ENCODE measurements at regions not wholly inside any gene's neighbourhood (a gene's known extent, or its start where the extent isn't known, plus 50 kb on each side); places are given as distances from the start of the nearest gene placed in this dataset.
"Not testable (repeated sequence)": the region's sequence is repeated elsewhere in the genome, so short reads cannot be mapped to it uniquely, and the experiment has no call there.

DNA sequence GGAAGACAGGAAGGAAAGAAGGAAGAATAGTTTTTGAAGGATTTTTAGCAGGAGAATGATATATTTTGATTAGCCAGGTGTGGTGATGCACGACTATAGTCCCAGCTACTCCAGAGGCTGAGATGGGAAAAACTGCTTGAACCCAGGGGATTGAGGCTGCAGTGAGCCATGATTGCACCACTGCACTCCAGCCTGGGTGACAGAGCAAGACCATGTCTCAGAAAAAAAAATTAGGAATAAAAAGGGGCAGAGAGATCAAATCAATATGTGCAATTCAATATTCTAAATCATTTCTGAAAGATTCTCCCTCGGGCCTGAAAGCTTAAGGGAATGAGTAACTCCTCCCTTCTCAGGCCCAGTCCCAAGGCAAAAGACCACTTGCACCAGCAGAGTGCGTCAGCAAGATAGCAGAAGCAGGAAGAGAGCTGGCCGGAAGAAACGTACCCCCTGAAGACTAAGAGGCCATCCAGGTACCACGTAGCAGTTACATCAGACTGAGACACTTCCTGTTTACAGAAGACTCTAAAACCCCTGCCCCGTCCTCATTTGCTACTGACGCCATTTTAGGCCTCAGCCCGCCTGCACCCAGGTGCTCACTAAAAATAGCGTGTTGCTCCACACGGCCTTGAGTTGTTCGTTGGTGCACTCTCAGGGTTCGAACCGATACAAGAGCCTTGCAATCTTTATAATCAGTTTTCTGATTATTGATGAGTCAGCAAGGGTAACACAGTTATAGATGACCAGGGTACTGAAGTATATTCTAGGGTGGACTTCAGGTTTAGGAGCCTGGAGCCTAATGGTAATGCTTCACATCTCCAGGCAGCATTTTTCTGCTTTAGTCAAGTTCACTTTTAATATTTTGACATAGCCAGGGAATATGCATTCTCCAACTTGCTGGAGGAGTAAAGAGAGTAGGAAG, 57.7 kb upstream of the CSRP2 start:
- intact Hi-C loops (cut with DNase I): no loop called here
- Histone ChIP-seq H3K4me3 (no peak overlapping the region), H3K27me3 (ENCODE audit: insufficient read depth in 3 of 3, low read length in 2 of 3) (no peaks in the 10 kb centered on the region), H3K27ac (no peak overlapping the region), H3K36me3 (ENCODE audit: insufficient read depth in 1 of 2, low read depth in 1 of 2) (no peaks in the 10 kb centered on the region), H3K9me3 (no peaks in the 10 kb centered on the region), H3K4me1 (no peaks in the 10 kb centered on the region)
- TF ChIP-seq, protein P1, sequence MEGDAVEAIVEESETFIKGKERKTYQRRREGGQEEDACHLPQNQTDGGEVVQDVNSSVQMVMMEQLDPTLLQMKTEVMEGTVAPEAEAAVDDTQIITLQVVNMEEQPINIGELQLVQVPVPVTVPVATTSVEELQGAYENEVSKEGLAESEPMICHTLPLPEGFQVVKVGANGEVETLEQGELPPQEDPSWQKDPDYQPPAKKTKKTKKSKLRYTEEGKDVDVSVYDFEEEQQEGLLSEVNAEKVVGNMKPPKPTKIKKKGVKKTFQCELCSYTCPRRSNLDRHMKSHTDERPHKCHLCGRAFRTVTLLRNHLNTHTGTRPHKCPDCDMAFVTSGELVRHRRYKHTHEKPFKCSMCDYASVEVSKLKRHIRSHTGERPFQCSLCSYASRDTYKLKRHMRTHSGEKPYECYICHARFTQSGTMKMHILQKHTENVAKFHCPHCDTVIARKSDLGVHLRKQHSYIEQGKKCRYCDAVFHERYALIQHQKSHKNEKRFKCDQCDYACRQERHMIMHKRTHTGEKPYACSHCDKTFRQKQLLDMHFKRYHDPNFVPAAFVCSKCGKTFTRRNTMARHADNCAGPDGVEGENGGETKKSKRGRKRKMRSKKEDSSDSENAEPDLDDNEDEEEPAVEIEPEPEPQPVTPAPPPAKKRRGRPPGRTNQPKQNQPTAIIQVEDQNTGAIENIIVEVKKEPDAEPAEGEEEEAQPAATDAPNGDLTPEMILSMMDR (IDR thresholded peaks at IDR 0.05): no peak
- no peak for ATAC-seq
- WGBS, 3 donors: 86 to 87% (median 87%) methylated on average over 14 of the region's 14 CpGs
- no peak for DNase-seq

DNA sequence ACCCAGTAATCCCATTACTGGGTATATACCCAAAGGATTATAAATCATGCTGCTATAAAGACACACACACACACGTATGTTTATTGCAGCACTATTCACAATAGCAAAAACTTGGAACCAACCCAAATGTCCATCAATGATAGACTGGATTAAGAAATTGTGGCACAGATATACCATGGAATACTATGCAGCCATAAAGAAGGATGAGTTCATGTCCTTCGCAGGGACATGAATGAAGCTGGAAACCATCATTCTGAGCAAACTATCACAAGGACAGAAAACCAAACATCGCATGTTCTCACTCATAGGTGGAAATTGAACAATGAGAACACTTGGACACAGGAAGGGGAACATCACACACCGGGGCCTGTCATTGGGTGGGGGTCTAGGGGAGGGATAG, 54.6 kb upstream of the CSRP2 start:
- intact Hi-C loops (cut with DNase I); DNase-seq; H3K27me3 ChIP-seq (ENCODE audit: insufficient read depth in 3 of 3, low read length in 2 of 3); H3K4me3 ChIP-seq; H3K9me3 ChIP-seq; H3K4me1 ChIP-seq; H3K27ac ChIP-seq; ATAC-seq; H3K36me3 ChIP-seq (ENCODE audit: insufficient read depth in 1 of 2, low read depth in 1 of 2): not testable (repeated sequence)
- 91 to 94% (median 94%) methylated on average over 4 of the region's 4 CpGs for WGBS, 3 donors

DNA sequence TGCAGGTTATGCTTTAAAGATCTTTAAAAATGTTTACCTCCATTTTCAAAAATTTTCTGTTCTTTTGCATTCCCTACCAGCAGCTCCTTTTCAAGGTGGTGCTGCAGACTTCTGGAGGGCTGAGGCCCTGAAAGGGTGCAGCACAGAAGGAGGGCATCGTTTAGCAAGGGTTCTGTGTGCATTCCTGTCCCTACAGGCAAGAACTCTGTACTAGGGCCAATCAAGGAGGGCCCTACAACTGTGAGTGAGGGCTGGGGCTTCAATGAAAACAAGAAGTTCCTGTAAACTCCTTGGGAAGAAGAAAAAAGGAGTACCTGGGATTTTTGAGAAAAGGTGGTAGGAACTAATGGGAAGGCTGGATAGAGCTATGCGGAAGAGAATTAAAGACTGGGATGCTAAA, 50.7 kb upstream of the CSRP2 start:
- no peaks in the 10 kb centered on the region for H3K27me3 ChIP-seq (ENCODE audit: insufficient read depth in 3 of 3, low read length in 2 of 3)
- no peaks in the 10 kb centered on the region for H3K9me3 ChIP-seq
- H3K27ac ChIP-seq: no peak overlapping the region
- WGBS, 3 donors: 50 to 56% (median 55%) methylated on average over 2 of the region's 2 CpGs
- no peaks in the 10 kb centered on the region for H3K36me3 ChIP-seq (ENCODE audit: insufficient read depth in 1 of 2, low read depth in 1 of 2)
- TF ChIP-seq, protein P1 (IDR thresholded peaks at IDR 0.05): no peak
- H3K4me3 ChIP-seq: no peak overlapping the region
- no peak for DNase-seq
- intact Hi-C loops (cut with DNase I): no loop called here
- no peaks in the 10 kb centered on the region for H3K4me1 ChIP-seq
- ATAC-seq: no peak

Data from psoas muscle (tissue), 7 donors.